ENCODE measurements at regions not wholly inside any gene's neighbourhood (a gene's known extent, or its start where the extent isn't known, plus 50 kb on each side); places are given as distances from the start of the nearest gene placed in this dataset.
"Not testable (repeated sequence)": the region's sequence is repeated elsewhere in the genome, so short reads cannot be mapped to it uniquely, and the experiment has no call there.

DNA sequence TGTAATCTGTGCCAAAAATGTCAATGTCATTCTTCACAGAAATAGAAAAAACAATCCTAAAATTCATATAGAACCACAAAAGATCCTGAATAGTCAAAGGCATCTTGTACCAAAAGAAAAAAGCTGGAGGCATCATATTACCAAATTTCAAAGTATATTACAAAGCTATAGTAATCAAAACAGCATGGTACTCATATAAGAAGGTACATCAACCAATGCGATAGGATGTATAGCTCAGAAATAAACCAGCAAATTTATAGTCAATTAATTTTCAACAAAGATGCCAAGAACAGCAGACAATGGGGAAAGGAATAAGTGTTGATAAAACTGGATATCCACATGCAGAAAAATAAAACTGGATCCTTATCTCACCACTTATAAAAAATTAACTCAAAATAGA, 150.5 kb upstream of the PRICKLE2 start:
- no peak overlapping the region for H3K4me3 ChIP-seq (ENCODE audit: low read depth, low read length)
- TF ChIP-seq, protein P1, sequence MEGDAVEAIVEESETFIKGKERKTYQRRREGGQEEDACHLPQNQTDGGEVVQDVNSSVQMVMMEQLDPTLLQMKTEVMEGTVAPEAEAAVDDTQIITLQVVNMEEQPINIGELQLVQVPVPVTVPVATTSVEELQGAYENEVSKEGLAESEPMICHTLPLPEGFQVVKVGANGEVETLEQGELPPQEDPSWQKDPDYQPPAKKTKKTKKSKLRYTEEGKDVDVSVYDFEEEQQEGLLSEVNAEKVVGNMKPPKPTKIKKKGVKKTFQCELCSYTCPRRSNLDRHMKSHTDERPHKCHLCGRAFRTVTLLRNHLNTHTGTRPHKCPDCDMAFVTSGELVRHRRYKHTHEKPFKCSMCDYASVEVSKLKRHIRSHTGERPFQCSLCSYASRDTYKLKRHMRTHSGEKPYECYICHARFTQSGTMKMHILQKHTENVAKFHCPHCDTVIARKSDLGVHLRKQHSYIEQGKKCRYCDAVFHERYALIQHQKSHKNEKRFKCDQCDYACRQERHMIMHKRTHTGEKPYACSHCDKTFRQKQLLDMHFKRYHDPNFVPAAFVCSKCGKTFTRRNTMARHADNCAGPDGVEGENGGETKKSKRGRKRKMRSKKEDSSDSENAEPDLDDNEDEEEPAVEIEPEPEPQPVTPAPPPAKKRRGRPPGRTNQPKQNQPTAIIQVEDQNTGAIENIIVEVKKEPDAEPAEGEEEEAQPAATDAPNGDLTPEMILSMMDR (conservative IDR thresholded peaks at IDR 0.05; ENCODE audit: low read depth, low read length) = no peak
- no peak for DNase-seq (ENCODE audit: low read depth)

DNA sequence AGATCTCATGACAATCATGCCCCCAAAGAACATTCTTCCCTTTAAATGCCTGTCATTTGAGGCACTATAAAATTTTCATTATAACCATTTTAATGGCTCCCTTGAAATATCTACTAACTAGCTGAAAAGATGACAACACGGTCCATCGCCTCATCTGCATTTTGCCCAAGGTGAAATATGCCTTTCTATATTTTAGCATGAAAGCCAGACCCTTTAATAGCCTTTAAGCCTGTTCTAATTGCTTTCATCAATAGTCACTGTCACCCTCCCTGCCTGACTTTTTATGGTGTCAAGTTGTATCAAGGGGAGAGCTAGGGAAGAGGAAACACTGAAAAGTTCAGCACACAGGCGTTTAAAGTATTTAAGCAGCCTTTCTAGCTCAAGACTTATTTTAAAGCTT, 144.1 kb upstream of the PRICKLE2 start:
- H3K4me3 ChIP-seq (ENCODE audit: low read depth, low read length) = no peak overlapping the region
- DNase-seq (ENCODE audit: low read depth) = no peak
- TF ChIP-seq, protein P1 (conservative IDR thresholded peaks at IDR 0.05; ENCODE audit: low read depth, low read length) = no peak

DNA sequence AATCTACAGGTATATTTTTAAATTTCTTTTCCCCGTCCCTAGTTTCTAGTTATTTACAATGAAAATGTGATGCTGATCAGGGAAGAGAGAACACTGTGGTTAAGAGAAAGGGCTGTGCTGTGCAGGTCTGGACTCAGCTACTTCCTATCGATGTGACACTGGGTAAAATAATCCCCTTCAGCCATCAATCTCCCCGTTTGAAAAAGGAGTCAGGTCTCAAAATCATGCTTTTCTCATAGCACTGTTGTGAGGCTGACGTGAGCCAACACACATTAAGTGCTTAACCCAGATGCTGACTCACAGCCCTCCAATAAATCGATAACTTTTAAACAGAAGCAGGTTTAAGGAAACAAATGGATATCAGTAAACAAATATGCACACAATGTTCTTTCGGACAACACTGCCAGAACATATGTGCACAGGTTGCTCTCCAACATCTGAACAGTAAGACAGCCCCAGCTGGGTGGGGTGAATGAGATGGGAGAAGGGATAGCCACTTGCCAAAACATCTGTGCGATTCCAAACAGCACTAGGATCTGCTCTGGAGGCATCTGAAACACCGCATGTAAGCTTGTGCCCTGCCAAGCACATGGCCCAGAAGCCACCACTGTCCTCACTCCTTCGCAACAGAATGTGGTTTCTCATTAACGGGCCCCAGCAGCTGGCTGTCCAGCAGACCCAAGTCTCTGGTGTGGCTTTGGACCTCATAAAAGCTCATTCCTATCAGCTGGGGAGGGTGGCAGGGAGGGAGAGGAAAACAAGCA, 143.2 kb upstream of the PRICKLE2 start:
- TF ChIP-seq, protein P1 (conservative IDR thresholded peaks at IDR 0.05; ENCODE audit: low read depth, low read length) = no peak
- H3K4me3 ChIP-seq (ENCODE audit: low read depth, low read length) = no peak overlapping the region
- no peak for DNase-seq (ENCODE audit: low read depth)

DNA sequence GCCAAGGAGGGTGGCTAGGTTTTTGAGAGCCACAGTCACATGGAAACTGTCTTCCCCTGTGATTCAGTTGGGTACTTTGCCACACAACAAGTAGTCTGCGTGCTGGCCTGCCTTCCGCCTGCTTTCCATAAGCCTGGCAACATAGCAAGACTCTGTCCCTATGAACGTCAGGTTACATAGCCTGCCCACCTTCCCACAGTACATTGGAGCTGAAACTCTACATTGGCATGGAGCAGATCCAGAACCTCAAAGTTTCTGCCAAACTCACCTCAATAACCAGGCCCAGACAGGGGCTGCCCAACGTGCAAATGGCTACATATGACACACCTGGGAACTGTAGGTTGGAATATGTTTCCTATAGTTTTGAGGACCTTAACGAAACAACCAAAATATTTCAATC, 140.6 kb upstream of the PRICKLE2 start:
- TF ChIP-seq, protein P1 (conservative IDR thresholded peaks at IDR 0.05; ENCODE audit: low read depth, low read length) = no peak
- DNase-seq (ENCODE audit: low read depth) = no peak
- no peak overlapping the region for H3K4me3 ChIP-seq (ENCODE audit: low read depth, low read length)

DNA sequence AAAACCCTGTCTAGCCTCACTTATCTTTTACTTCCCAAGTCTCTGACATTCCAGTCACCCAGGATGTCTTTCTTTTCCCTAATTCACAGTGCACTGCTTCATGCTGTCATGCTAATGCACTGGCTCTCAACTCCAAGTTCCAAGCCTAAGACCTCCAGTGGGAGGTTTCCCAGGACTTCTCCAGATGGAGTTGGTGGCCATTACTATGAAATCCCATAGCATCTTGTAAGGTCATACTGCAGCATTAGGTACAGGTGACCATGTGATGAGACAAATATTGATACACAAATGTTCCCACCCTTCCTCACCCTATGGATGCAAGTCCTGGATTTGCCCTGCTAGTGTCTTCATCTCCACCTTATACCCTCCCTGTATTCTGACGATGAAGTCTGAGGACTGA, 138.6 kb upstream of the PRICKLE2 start:
- no peak for DNase-seq (ENCODE audit: low read depth)
- no peak overlapping the region for H3K4me3 ChIP-seq (ENCODE audit: low read depth, low read length)
- TF ChIP-seq, protein P1 (conservative IDR thresholded peaks at IDR 0.05; ENCODE audit: low read depth, low read length) = no peak

DNA sequence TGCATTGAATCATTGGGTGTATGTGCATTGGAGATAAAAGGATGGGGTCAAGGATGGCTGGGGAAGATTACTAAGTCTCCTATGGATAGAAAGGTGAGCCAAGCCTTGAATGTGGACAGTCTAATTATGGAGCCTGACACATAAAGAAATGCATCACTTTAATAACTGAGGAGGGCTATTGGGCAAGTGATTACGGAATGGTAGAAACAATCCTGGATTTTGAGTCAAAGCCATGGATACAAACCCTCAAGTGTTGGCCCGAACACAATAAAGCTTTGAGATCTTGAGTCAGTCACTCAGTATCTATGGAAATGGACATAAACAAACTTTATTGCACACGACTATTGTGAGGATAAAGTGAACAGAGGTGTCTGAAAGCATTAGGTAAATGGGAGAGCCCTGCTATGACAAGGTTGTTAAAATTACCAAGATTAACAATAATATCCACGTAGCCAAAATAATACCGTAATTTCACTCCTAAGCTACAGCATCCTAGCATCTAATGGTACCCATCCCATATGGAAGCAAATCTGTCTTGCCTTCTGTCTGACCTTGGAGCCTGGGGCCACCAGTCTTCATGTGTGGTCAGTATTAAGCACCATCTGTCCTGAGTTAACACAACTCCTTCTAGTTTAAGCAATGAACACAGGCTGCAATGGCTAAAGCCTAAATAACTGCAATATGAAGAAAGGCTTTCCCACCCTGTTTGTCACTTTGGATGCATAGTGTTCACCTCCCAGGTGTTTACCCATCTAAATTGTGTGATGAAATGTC, 136.9 kb upstream of the PRICKLE2 start:
- DNase-seq (ENCODE audit: low read depth) = no peak
- H3K4me3 ChIP-seq (ENCODE audit: low read depth, low read length) = no peak overlapping the region
- TF ChIP-seq, protein P1 (conservative IDR thresholded peaks at IDR 0.05; ENCODE audit: low read depth, low read length) = no peak

DNA sequence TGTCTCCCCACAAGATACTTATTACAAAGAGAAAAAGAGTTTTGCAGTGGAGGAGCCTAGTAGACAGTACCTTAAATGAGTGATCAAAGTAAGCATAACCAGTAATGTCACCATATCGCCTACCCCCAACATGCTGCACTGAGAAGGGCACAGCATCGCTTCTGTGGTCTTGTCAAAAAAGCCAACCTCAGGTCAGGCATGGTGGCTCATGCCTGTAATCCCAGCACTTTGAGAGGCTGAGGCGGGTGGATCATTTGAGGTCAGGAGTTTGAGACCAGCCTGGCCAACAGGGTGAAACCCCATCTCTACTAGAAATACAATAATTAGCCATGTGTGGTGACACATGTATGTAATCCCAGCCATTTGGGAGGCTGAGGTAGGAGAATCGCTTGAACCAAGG, 135.8 kb upstream of the PRICKLE2 start:
- H3K4me3 ChIP-seq (ENCODE audit: low read depth, low read length); DNase-seq (ENCODE audit: low read depth): not testable (repeated sequence)

All from epithelial cell of proximal tubule (primary cell).